AG04449 (cell line): ENCODE measurements at regions not wholly inside any gene's neighbourhood (a gene's known extent, or its start where the extent isn't known, plus 50 kb on each side); places are given as distances from the start of the nearest gene placed in this dataset.

Experiments used
- CTCF ChIA-PET: fragments of 350-600 bp; formaldehyde crosslinking; extraction: SDS; loops from one replicate; lab custom pipeline; 2021; ENCODE audit warnings: antibody characterized with exemption; lab: Yijun Ruan, JAX
- POLR2A ChIA-PET: fragments of 400-600, 350-600 bp; formaldehyde crosslinking; extraction: SDS; loops from one replicate; lab custom pipeline; 2020; ENCODE audit warnings: antibody characterized with exemption, inconsistent platforms; lab: Yijun Ruan, JAX
- DNase-seq: peaks from one replicate; pipeline ENCODE4 v3.0.0-alpha.2; 2010; ENCODE audit warnings: low read depth, low spot score
- H3K4me3 ChIP-seq: 2 replicates; pipeline ENCODE4 v1.5.1; 2011; ENCODE audit warnings: low read depth, mild to moderate bottlenecking, control low read depth, low read length
- CTCF ChIP-seq: IDR thresholded peaks from one replicate; pipeline ENCODE4 v1.5.1; 2011; ENCODE audit warnings: mild to moderate bottlenecking, moderate library complexity, low read length, control low read depth, inconsistent platforms; ENCODE audit not compliant: insufficient read depth; ENCODE audit errors: missing control alignments

GRCh38 chr2:184302506-184302905 is 295.8 kb upstream of the ZNF804A start:
- no peak for TF ChIP-seq CTCF
- no peak for DNase-seq
- no peak overlapping the region for H3K4me3 ChIP-seq
- ChIA-PET CTCF (no interaction called here), POLR2A (no interaction called here)

DNA sequence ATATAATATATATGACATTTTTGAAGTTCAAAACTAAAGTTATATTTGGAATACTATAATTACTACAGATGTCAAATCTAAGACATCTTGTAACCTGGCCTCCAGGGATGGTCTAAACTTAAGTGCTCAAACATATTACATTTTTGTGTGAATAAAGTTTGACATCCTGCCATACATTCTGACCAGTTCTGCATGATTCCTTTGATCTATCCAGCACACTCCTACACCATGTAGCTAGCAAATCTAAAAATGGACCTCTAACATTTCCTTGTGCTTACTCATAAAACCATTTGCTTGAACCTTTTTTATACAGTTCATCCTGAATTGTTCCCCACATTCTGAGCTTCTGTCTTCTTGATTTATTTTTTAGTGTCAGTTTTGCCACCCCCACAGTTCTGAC is 294.3 kb upstream of the ZNF804A start:
- POLR2A ChIA-PET: no interaction called here
- no peak for TF ChIP-seq CTCF
- CTCF ChIA-PET: no interaction called here
- DNase-seq: no peak
- H3K4me3 ChIP-seq: no peak overlapping the region

GRCh38 chr2:184305105-184305504 is 293.2 kb upstream of the ZNF804A start:
- TF ChIP-seq CTCF: no peak
- POLR2A ChIA-PET: no interaction called here
- no peak overlapping the region for H3K4me3 ChIP-seq
- no peak for DNase-seq
- CTCF ChIA-PET: no interaction called here

DNA sequence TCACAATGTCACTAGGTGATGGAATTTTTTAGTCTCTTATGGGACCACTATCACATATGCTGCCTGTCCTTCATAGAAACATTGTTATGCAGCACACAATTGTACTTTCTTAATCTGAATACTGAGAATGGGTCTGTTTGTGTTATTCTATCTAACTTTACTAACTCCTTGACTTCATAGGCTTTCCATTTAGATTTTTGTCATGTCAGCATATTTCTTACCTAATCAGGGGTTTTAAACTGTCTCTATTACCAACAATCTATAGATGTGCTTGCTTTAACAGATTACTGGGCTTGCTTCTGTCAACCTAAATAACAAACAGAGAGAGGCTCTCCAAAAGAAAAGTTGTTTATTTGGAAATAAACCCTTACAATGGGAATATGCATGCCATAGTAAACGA is 289.6 kb upstream of the ZNF804A start:
- ChIA-PET CTCF (no interaction called here), POLR2A (no interaction called here)
- DNase-seq: no peak
- no peak for TF ChIP-seq CTCF
- H3K4me3 ChIP-seq: no peak overlapping the region

GRCh38 chr2:184312970-184313369 is 285.4 kb upstream of the ZNF804A start:
- no peak overlapping the region for H3K4me3 ChIP-seq
- TF ChIP-seq CTCF: no peak
- no peak for DNase-seq
- POLR2A ChIA-PET: no interaction called here
- CTCF ChIA-PET: no interaction called here

- no peak overlapping the region for H3K4me3 ChIP-seq
- TF ChIP-seq CTCF: no peak
- POLR2A ChIA-PET: no interaction called here
- CTCF ChIA-PET: no interaction called here
- DNase-seq: no peak
Measured at GRCh38 chr2:184314829-184315228, 283.5 kb upstream of the ZNF804A start.

- no peak overlapping the region for H3K4me3 ChIP-seq
- CTCF ChIA-PET: no interaction called here
- DNase-seq: no peak
- no peak for TF ChIP-seq CTCF
- POLR2A ChIA-PET: no interaction called here
Measured at GRCh38 chr2:184316921-184317320, 281.4 kb upstream of the ZNF804A start.
